HT1080 (cell line): ENCODE measurements at regions not wholly inside any gene's neighbourhood (a gene's known extent, or its start where the extent isn't known, plus 50 kb on each side); places are given as distances from the start of the nearest gene placed in this dataset.
"Not testable (repeated sequence)": the region's sequence is repeated elsewhere in the genome, so short reads cannot be mapped to it uniquely, and the experiment has no call there.

Experiments
- DNase-seq: peaks from one replicate; pipeline ENCODE4 v3.0.0-alpha.2; 2015; ENCODE audit warnings: low read depth

GRCh38 chr22:16730894-16731293 lies 94.3 kb downstream of the XKR3 start:
- not testable (repeated sequence) for DNase-seq

- DNase-seq: not testable (repeated sequence)
Measured at GRCh38 chr22:16727491-16727890, 97.7 kb downstream of the XKR3 start.

- not testable (repeated sequence) for DNase-seq
Measured at GRCh38 chr22:16723241-16723640, 102.0 kb downstream of the XKR3 start.

GRCh38 chr22:16722564-16722963 lies 102.6 kb downstream of the XKR3 start:
- not testable (repeated sequence) for DNase-seq

GRCh38 chr22:16721961-16722360 lies 103.2 kb downstream of the XKR3 start:
- DNase-seq: no peak

- DNase-seq: peak; percentile 23
Measured at GRCh38 chr22:16717699-16718558, 107.3 kb downstream of the XKR3 start.

- DNase-seq: not testable (repeated sequence)
Measured at GRCh38 chr22:16714568-16714967, 110.6 kb downstream of the XKR3 start.

GRCh38 chr22:16702318-16702870 lies 109.8 kb upstream of the CCT8L2 start:
- not testable (repeated sequence) for DNase-seq

- DNase-seq: not testable (repeated sequence)
Measured at GRCh38 chr22:16700390-16700789, 107.8 kb upstream of the CCT8L2 start.

- no peak for DNase-seq
Measured at GRCh38 chr22:16699326-16699725, 106.7 kb upstream of the CCT8L2 start.

GRCh38 chr22:16697492-16698044 lies 105.0 kb upstream of the CCT8L2 start:
- DNase-seq: not testable (repeated sequence)

- DNase-seq: not testable (repeated sequence)
Measured at GRCh38 chr22:16696900-16697299, 104.3 kb upstream of the CCT8L2 start.

- no peak for DNase-seq
Measured at GRCh38 chr22:16695261-16695660, 102.7 kb upstream of the CCT8L2 start.

- DNase-seq: not testable (repeated sequence)
Measured at GRCh38 chr22:16693747-16694146, 101.1 kb upstream of the CCT8L2 start.

GRCh38 chr22:16689358-16689757 lies 96.7 kb upstream of the CCT8L2 start:
- DNase-seq: not testable (repeated sequence)

GRCh38 chr22:16681290-16681689 lies 88.7 kb upstream of the CCT8L2 start:
- not testable (repeated sequence) for DNase-seq

- DNase-seq: not testable (repeated sequence)
Measured at GRCh38 chr22:16680209-16680899, 87.7 kb upstream of the CCT8L2 start.

GRCh38 chr22:16679191-16679834 lies 86.7 kb upstream of the CCT8L2 start:
- not testable (repeated sequence) for DNase-seq

- not testable (repeated sequence) for DNase-seq
Measured at GRCh38 chr22:16673433-16673832, 80.8 kb upstream of the CCT8L2 start.

GRCh38 chr22:16665610-16666009 lies 73.0 kb upstream of the CCT8L2 start:
- DNase-seq: not testable (repeated sequence)

GRCh38 chr22:16662330-16662729 lies 69.7 kb upstream of the CCT8L2 start:
- DNase-seq: not testable (repeated sequence)
